ENCODE measurements at regions not wholly inside any gene's neighbourhood (a gene's known extent, or its start where the extent isn't known, plus 50 kb on each side); places are given as distances from the start of the nearest gene placed in this dataset.

DNA sequence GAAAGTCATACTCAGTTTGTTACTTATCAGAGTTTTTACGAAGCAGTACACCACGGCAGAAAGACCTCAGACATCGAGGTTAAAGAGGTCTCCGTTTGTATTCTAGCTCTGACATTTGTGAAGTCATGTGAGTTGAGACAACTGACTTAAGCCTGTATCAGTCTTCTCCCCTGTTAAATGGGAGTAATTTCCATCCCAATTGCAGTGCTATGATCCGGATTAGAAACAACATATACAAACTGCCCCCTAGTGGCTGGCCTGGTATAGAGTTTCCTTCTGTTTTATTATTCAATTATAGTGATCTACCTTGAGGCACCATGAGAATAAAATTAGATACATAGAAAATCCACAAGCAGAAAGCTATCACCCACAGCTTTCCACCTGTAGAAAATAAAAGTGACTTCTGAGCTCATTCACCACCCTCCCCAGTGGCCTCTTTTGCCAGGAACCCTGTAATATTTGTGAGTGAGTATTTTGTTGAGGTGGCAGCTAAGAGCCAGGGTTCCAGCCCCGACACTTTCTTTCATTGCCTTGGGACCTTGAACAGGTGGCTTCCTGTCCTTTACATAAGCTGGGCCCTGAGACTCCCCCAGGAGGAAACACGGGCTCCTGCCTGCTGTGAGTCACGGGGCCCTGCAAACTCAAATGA is 607.2 kb upstream of the MGMT start:
- intact Hi-C loops (cut with DNase I) = loop anchor here (5.0 to 10.0 kb wide), 2 partner anchors 228 to 315 kb away; no protein-coding TSS in a partner anchor
- no peak for DNase-seq (ENCODE audit: low spot score)

DNA sequence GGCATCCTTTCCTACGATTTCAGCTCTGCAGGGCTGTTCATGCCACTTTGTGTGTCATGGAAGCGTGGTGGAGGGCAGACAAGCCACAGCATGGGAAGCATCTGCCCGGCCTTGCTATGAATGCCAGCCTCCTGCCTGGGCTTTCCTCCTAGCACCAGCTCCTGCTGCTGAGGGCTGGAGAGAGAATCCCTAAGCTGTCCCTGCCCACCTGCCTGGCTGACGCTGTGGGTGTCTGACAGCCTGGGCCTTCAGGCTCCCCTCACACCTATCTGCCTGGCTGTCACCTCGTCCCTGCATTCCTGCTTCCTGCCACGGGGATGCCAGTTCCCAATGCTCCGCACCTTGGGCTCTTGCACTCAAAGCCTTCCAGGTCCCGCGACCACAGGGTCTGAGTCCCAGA is 606.5 kb upstream of the MGMT start:
- no peak for DNase-seq (ENCODE audit: low spot score)
- intact Hi-C loops (cut with DNase I) = no loop called here

DNA sequence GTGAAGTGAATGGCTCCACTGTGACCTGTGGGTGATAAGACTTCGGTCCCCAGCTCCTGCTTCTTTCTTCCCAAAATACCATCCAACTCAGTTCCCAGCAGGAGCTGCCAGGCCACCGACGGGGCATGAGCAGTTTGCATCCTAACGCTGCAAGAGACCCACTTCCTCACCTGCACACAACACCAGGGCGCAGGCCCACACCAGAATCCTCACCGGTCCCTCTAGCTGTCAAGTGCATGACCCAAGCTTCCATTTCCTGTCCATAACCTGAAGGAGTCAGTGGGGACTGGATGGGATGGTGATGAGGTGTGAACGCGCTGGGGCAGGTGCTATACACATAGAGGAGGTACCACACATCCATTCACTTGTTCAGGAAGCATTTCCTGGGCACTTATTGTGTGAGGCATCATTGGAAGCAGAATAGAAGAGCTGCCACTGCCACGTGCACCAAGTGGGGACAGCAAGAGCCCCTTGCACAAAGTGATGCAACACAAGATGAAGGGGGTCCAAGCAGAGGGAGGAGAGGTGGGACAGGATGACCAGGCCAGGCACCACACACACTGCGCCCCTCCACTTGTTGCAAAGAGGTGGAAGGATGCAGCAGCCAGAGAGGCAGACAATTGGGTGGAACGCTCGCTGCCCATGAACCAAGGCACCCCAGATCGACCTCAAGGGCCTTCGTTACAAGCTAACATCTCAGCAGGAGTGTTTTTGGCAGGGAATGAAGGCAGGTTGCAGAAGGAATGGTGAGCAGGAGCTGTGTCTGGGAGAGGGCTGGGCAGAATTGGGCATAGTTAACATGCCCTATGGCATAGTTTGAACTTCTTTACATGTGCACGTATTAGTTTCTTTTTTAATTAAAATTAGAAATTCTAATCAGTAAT is 605.8 kb upstream of the MGMT start:
- no peak for DNase-seq (ENCODE audit: low spot score)
- intact Hi-C loops (cut with DNase I) = no loop called here

DNA sequence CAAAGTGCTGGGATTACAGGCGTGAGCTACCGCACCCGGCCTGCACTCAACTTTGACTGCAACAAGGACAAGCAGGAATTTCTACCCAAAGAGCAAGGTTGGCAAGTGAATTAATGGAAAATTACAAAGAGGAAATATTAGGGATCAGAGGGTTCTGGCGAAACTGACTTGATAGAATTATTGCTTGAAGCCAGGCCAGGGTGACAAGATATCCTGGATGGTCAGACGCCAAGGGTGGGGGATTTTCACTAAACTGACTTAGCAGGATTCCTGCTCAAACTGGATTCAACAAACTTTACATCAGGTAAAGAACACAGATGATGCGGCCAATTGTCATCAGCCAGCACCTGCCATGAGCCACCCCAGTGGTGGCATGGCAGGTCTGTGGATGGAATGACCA is 603.6 kb upstream of the MGMT start:
- DNase-seq (ENCODE audit: low spot score) = no peak
- intact Hi-C loops (cut with DNase I) = no loop called here

DNA sequence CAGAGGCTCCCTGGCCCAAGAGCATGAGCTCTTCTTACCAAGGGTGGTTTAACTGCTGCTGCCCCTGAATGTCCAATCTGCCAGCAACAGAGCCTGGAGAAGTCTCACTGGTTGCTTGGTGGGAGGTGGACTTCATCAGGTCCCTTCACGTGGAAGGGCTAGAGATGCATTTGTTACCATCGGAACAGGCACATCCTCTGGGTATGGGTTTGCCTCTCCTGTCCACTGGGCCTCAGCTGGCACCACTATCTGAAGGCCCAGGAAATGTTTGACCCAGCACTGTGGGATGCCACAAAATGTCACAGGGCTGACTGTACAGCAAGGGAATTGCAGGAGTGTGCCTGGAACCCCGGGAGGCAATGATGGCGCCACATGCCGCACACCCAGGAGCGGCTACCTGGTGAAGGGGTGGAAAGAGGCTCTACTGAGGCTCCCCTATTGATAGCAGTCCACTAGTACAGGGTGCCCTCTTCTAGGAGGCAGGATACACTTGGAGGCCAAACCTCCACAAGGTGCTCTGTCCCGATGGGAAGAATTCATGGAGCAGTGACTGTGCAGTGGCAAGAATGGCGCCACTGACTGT is 603.1 kb upstream of the MGMT start:
- intact Hi-C loops (cut with DNase I) = no loop called here
- no peak for DNase-seq (ENCODE audit: low spot score)

DNA sequence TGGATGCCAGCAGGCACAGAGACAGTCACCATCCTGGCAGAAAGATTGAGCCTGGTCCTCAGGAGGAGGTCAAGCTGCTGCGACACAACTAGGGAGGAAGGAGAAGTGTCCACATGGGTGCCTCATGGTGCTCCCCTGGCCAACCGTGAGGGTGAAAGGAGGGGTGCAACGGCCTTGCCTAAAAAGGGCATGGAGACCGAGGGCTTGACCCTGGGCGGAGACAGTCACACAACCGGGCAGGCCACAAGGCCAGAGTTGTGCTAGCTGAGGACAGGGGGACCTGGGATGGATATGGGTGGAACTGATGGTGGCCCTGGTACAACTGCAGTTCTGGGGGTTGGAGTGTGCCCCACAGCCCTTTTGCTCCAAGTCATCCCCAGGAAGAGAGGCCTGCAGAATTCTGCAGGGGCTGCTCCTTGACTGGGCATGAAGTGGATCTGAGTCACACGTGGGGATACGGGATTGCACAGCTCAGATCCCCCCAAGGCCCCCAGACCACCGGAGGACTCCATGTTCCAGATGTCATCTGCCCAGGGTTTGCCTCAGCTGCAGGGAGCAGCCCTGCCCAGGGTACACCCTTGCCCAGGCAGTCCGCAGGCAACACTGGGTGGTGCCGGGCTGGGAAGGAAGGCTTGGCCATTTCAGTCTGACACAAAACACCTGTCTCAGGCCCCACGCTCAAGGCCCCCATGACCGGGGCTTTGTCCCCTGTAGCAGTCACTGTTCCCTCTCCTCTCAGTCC is 602.3 kb upstream of the MGMT start:
- DNase-seq (ENCODE audit: low spot score) = no peak
- intact Hi-C loops (cut with DNase I) = no loop called here

DNA sequence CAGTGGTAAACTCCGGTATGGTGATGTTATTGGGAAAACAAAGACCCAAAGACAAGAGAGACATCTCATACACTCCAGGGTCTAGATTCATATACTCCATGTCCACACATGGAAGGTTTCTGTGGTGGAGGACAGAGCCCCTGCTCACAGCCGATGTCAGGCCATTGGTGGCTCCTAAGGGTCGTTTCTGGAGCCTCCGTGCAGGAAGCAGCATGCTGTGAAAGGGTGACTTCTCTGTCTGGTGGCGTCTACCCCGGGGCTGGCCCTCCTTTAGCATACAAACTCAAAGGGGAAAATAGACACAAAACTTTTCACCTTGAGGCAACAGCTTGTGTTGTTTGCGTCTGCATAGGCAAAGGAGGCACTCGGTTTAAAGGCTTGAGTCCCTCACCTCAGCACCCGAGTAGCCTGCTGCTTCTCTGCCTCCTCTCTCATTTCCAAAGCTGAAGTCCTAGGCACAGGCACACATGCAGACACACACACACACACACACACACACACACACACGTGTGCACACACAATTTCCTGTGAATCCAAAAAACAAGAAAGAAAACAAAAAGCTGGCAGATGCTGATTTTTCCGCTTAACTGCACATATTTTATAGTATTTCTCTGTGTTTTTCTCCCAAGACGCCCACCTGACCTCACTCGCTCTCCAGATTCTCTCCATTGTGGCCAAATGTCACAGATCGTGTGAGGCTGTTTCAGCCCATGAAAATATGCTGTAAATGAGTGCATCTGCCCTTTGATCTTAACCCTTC is 601.4 kb upstream of the MGMT start:
- intact Hi-C loops (cut with DNase I) = no loop called here
- DNase-seq (ENCODE audit: low spot score) = no peak

DNA sequence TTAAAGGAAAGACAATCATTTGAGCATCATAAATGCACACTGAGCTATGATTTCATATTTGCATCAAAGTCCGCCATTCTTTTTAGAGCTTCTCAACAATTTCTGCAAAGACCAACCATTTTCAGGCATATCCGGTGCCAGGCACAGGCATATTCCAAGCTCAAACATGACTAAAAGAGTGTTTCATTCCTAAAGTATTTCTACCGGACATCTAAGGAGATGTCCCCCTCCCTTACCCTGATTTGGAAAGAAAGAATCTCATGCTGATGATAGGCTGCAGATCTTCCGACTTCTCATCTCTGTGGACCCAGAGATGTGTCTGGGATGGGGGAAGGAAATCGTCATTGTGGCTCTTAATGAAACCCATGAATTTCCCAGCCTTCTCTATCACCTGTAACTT is 600.5 kb upstream of the MGMT start:
- intact Hi-C loops (cut with DNase I) = no loop called here
- DNase-seq (ENCODE audit: low spot score) = no peak

DNA sequence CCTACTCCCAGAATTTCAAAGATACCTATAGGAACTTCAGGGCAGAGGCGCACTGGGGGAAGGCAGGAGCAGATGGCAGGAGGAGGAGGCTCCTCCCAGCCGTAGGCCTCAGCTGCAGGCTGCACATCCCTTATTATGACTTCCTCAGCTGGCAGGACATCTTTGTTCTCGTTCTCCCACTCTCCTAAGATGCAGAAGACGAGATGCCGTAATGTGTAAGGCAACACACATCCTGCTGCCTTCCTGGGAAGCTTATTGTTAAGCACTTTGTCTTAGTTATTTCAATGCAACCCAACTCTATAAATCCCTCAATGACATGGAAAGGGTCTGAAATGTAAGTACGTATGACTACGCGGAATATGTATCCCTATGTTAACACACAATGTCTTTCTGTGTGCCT is 599.8 kb upstream of the MGMT start:
- intact Hi-C loops (cut with DNase I) = no loop called here
- DNase-seq (ENCODE audit: low spot score) = no peak

DNA sequence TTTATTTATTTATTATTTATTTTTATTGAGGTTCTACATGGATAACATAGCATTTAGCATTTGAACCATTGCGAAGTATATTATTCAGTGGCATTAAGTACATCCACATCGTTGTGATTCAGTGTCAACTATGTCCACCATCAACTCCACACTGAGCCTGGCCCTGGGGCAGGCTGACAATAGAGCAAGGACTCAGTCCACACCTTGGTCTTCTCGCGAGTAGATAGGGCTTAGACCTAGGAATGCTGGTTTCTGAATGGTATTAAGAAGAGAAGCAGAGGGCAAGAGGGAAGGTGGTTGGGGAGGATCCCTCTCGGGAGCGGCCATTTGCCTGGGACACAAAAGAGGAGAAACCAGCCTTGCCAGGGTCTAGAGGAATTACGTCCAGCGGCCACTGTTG is 599.2 kb upstream of the MGMT start:
- intact Hi-C loops (cut with DNase I) = no loop called here
- DNase-seq (ENCODE audit: low spot score) = no peak

DNA sequence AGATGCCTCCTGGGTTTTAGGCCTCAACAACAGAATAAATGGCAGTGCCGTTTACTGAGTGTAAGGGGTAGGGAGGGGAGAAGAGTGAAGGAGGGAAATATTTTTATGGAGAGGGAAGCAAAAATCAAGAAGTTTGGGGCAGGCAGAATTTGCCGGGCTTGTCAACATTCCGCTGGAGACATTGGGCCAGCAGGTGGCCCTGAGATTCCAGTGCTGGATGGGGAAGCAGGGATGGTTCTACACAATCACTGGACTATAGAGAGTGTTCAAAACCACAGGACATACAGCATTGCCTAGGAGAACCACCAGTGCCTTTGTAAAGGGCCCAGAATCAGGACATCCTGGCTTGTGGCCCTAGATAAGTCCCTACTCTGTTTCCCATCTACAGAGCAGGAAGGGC is 598.6 kb upstream of the MGMT start:
- DNase-seq (ENCODE audit: low spot score) = no peak
- intact Hi-C loops (cut with DNase I) = no loop called here

DNA sequence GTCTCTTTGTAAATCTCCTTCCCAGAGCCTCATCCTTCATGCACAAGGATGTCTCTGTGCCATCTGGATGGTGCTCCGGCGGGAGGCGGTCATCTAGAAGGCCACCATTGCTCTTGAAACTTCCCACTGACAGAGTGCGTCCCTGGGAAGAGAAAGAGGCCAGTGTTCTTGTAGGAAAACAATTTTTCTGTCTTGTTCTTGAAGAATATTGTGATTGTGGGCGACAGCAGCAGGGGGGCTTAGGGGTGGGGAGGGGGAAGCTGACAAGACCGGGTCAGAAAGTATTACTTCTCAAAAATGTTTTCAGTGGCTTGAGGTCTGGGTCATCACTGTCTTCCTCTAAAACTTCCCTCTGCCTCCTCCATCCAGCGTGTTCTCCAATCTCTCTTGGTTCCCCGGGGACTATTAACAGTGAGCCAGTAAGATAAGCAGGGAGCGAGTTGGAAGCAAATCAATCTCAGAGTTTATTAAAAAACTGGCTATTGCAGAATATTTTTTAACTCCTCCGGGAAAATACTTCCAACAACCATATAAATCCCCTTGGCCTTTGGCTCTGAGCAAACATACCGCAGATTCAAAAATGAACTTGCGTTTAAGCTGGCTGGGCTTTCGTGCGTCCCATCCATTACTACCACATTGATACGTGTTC is 597.8 kb upstream of the MGMT start:
- no peak for DNase-seq (ENCODE audit: low spot score)
- intact Hi-C loops (cut with DNase I) = no loop called here

DNA sequence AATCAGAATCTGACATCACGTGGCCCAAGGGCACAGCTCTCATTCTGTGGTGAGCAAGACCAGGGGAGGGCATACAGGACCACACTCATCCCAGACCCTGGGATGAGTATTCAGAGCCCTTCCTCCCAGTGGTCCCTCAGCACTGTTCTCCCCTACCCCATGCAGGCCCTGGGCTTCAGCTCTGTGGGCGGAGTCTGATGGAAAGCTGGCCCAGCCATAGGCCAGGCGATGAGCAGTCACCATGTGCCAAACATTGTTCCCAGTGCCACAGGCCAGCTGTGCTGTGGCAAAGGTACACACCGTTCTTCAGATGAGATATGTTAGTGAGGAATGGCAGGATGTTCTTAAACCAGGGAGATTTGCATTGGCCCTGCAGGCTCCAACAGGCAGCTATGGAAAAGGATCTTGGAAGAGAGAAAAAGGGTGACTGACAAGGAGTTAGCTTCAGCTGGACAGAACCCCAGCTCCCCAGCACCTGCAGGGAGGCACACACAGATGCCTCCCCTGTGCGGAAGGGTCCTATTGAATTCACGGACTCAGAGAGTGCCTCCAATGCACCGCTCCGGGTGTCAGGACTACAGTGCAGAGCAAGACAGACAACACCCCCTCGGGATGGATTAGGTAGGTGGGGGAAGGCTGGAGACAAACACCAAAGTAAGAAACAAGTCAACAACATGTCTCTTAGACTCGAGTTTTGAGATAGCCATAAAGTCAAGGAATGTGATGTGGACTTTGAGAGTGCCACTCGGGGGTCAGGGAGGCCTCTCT is 596.0 kb upstream of the MGMT start:
- DNase-seq (ENCODE audit: low spot score) = no peak
- intact Hi-C loops (cut with DNase I) = no loop called here

DNA sequence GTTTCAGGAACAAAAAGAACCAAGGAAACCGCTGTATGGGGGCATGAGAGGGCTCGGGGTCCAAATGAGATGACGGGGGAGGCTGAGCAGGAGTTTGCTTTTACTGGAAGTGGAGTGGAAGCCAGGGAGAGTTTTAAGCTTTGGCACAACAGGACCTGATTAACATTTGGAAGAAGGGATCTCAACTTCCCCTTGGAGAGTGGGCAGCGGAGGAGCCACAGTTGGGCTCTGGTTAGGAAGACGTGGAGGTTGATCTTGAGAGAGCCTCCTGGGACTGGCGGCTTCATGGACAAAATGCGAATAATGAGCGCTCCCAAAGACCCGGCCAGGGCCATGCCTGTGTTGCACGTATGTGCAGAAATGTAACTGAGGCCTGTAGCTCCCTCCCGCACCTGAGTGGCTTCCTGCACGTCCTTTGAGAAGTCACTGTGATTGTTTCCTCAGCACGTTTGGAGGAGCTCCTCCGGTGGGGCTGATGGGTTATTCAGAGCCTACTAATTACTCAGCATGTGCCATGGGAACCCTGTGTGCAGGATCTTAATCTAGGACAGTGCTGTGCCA is 595.3 kb upstream of the MGMT start:
- intact Hi-C loops (cut with DNase I) = no loop called here

DNA sequence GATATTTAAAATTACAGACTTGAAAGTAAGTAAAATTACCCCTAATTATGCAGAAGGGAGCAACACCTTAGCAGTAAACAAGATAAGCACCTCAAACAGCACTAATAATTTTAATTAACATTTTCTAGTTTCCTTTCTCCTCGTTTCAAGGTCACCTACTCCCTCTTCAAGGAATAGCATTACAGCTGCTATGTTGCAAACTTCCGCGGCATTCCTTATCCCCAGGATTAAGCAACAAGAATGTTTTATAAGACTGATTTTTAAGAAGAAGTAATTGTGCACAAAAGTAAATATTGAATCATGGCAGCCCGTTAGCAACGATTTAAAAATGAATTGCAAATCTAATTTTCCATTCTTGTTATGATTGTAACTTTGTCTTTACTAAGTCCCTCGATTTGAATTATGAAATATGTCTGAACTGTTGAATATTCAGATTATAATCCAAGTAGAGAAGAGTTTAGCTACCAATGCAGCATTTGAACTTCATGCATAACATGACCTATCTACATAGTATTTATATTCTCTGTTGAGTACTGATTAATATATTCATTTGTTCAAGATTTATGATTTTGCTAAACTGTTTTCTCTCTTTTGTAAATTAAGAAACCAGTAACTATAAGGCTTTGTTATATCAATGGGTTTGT is 593.5 kb upstream of the MGMT start:
- intact Hi-C loops (cut with DNase I) = no loop called here
- DNase-seq (ENCODE audit: low spot score) = no peak

More for the DNA sequence above, 595.3 kb upstream of the MGMT start:
- no peak for DNase-seq (ENCODE audit: low spot score)

DNA sequence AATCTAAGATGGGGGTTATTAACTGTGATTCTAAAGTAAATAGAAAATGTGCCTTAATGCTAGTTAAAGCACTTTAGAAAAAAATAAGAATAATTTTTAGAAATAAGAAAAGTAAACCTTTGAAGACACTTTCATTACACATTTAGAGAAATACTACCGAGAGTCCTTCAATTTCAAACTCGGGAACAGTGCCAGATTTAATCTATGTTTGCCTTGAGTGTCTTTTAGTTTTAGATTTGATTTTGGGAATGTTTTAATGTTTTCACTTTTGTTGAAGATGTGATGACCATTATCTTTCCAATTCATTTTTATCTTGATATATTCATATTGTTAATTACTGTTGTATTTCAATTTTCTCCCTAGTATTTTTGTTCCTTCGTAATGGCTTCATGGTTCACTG is 592.7 kb upstream of the MGMT start:
- no peak for DNase-seq (ENCODE audit: low spot score)
- intact Hi-C loops (cut with DNase I) = no loop called here

DNA sequence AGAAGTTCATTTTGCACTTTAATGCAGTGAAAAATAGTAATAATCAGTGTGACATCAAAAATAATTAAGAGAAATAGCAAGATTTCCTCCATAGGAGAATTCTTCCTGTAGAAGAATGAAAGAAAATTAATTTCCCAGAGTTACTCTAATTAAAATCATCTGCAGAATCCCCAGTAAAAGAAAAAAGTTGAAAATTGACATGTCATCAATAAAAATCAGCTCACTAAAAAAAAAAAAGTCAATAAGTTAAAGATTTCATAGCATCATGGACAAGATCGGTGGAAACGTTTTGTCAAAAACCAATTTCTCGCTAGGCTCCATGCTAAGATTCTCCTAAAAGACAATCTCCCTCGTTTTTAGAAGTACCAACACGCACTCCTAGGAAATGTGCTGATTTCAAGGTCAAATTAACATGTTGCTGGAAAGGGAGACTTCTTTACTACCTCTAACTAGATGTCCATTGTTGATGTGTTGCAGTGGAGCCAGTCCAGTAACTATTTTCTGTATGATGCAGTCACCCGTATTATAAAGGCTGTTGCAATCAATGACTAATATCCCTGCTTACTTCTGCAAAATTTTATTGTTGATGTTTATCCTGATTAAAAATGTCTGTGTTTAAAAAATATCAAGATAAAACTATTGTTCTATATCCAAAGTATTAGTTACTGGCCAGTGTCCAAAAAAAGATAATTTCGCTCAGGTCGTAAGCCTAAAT is 591.9 kb upstream of the MGMT start:
- intact Hi-C loops (cut with DNase I) = no loop called here
- no peak for DNase-seq (ENCODE audit: low spot score)

Measured in cardiac septum (tissue), 1 donor.